ENCODE measurements at regions not wholly inside any gene's neighbourhood (a gene's known extent, or its start where the extent isn't known, plus 50 kb on each side); places are given as distances from the start of the nearest gene placed in this dataset.

DNA sequence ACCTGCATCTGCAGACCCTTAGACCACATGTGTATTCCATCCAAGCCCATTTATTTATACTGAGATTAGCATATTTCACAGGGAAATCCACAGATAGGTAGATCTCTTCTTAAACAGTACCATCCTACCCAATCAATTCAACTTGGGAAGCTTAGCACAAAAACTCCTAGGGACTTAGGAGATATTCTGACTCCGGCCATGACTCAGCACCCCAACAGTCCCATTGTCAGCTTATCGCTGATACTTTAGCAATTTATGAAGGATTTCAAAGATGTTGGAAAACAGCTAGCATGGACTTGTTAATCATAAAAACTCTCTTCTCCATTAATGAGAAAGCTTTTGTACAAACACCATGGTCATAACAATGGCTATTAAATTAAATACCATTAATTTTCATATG is 236.2 kb upstream of the PREP start:
- no peak overlapping the region for H3K4me2 ChIP-seq (ENCODE audit: low read depth, low read length)
- no peaks in the 10 kb centered on the region for H3K4me1 ChIP-seq (ENCODE audit: insufficient read depth, low read length)
- intact Hi-C loops (cut with micrococcal nuclease; ENCODE audit: unreplicated experiment) (no loop called here), in situ Hi-C loops (cut with HindIII; ENCODE audit: extremely low pct_ligation_motif_present, low pct_unique_long_range_greater_than_20kb) (no loop called here)
- ChIA-PET POLR2A (no interaction called here), CTCF (ENCODE audit: low intra/inter-chr PET ratio, low total read pairs) (no interaction called here)
- DNase-seq (ENCODE audit: low spot score) (no peak), FAIRE-seq (no peak), ATAC-seq (no peak)
- WGBS (ENCODE audit: low lambda C conversion rate), result 0% methylated on average over 2 of the region's 2 CpGs
- H3K4me3 ChIP-seq (replicated peaks in 1 of 3; ENCODE audit: insufficient read depth in 1 of 3, low read depth in 2 of 3, low read length in 3 of 3), result no peak overlapping the region
- TF ChIP-seq GABPB1 (CRISPR knock-in tag; IDR thresholded peaks at IDR 0.05) (no peak), GABPA (IDR thresholded peaks at IDR 0.05; ENCODE audit: low read depth, low read length) (no peak), GABPA (CRISPR knock-in tag; IDR thresholded peaks at IDR 0.05; ENCODE audit: low read depth) (no peak), MAFF (IDR thresholded peaks at IDR 0.05; ENCODE audit: low read depth, low read length) (no peak), ZNF564 (CRISPR knock-in tag; IDR thresholded peaks at IDR 0.05) (no peak), STAT5B (CRISPR knock-in tag; IDR thresholded peaks at IDR 0.05) (no peak), ZNF660 (CRISPR knock-in tag; IDR thresholded peaks at IDR 0.05; ENCODE audit: borderline replicate concordance, low read depth) (no peak), MXD4 (CRISPR knock-in tag; IDR thresholded peaks at IDR 0.05) (no peak), MTA3 (CRISPR knock-in tag; IDR thresholded peaks at IDR 0.05) (no peak), ZC3H4 (CRISPR knock-in tag; IDR thresholded peaks at IDR 0.05; ENCODE audit: borderline replicate concordance) (no peak)
- H3K9ac ChIP-seq (ENCODE audit: insufficient read depth, low read depth, low read length), result no peak overlapping the region
- H3K27ac ChIP-seq (ENCODE audit: extremely low read length, insufficient read depth, low read length), result no peak overlapping the region
- no peaks in the 10 kb centered on the region for H3K27me3 ChIP-seq (ENCODE audit: control insufficient read depth in 1 of 2, insufficient read depth in 2 of 2, low read length in 2 of 2)
- H3K36me3 ChIP-seq (replicated peaks in 1 of 2; ENCODE audit: control insufficient read depth in 1 of 2, insufficient read depth in 2 of 2, low read length in 2 of 2), result no peaks in the 10 kb centered on the region
- H2AFZ ChIP-seq (ENCODE audit: low read length), result no peak overlapping the region
- H3K79me2 ChIP-seq (ENCODE audit: insufficient read depth, low read length), result no peaks in the 10 kb centered on the region
- H4K20me1 ChIP-seq (ENCODE audit: insufficient read depth, low read length), result no peaks in the 10 kb centered on the region
- BruUV-seq (replicated peaks), result no TSS peak
- H3K9me3 ChIP-seq (ENCODE audit: low read length), result no peaks in the 10 kb centered on the region

DNA sequence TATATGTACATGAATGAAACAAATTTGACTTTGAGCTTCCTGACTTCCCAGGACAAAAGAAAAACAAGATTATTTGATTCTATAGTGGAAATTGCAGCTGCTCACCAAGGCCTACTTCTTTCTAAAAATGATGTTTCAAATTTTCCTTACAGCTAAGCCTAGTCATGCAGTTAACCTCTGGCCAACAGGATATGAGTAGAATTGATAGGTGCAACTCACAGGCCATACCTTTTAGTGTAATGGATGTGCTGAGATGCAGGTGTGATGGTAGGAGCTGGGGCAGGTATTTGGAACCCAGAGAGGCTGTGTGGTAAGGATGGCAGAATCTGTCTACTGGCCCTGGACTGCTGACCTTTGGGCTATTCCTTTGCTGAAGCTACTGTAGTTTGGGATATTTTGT is 230.9 kb upstream of the PREP start:
- POLR2A ChIA-PET, result no interaction called here

More for the DNA sequence above, 230.9 kb upstream of the PREP start:
- Histone ChIP-seq H3K79me2 (ENCODE audit: insufficient read depth, low read length) (no peaks in the 10 kb centered on the region), H3K4me3 (replicated peaks in 1 of 3; ENCODE audit: insufficient read depth in 1 of 3, low read depth in 2 of 3, low read length in 3 of 3) (no peak overlapping the region), H3K4me1 (ENCODE audit: insufficient read depth, low read length) (no peaks in the 10 kb centered on the region), H3K9me3 (ENCODE audit: low read length) (no peaks in the 10 kb centered on the region), H3K4me2 (ENCODE audit: low read depth, low read length) (no peak overlapping the region), H3K27me3 (ENCODE audit: control insufficient read depth in 1 of 2, insufficient read depth in 2 of 2, low read length in 2 of 2) (no peaks in the 10 kb centered on the region; a peak in 1 of 5 replicates), H4K20me1 (ENCODE audit: insufficient read depth, low read length) (no peaks in the 10 kb centered on the region), H3K36me3 (replicated peaks in 1 of 2; ENCODE audit: control insufficient read depth in 1 of 2, insufficient read depth in 2 of 2, low read length in 2 of 2) (no peaks in the 10 kb centered on the region), H2AFZ (ENCODE audit: low read length) (no peak overlapping the region), H3K27ac (ENCODE audit: extremely low read length, insufficient read depth, low read length) (no peak overlapping the region), H3K9ac (ENCODE audit: insufficient read depth, low read depth, low read length) (no peak overlapping the region)
- DNase-seq (ENCODE audit: low spot score) (no peak), FAIRE-seq (no peak), ATAC-seq (no peak)
- no TSS peak for BruUV-seq (replicated peaks)
- intact Hi-C loops (cut with micrococcal nuclease; ENCODE audit: unreplicated experiment) (no loop called here), in situ Hi-C loops (cut with HindIII; ENCODE audit: extremely low pct_ligation_motif_present, low pct_unique_long_range_greater_than_20kb) (no loop called here)
- TF ChIP-seq, protein P1, sequence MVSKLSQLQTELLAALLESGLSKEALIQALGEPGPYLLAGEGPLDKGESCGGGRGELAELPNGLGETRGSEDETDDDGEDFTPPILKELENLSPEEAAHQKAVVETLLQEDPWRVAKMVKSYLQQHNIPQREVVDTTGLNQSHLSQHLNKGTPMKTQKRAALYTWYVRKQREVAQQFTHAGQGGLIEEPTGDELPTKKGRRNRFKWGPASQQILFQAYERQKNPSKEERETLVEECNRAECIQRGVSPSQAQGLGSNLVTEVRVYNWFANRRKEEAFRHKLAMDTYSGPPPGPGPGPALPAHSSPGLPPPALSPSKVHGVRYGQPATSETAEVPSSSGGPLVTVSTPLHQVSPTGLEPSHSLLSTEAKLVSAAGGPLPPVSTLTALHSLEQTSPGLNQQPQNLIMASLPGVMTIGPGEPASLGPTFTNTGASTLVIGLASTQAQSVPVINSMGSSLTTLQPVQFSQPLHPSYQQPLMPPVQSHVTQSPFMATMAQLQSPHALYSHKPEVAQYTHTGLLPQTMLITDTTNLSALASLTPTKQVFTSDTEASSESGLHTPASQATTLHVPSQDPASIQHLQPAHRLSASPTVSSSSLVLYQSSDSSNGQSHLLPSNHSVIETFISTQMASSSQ (IDR thresholded peaks at IDR 0.05; ENCODE audit: low read depth), result no peak
- TF ChIP-seq, protein P1 (CRISPR knock-in tag; IDR thresholded peaks at IDR 0.05; ENCODE audit: borderline replicate concordance), result no peak
- TF ChIP-seq ZNF75D (CRISPR knock-in tag; IDR thresholded peaks at IDR 0.05; ENCODE audit: borderline replicate concordance), result no peak
- TF ChIP-seq PCBP1 (IDR thresholded peaks at IDR 0.05; ENCODE audit: borderline replicate concordance, low read depth, low read length), result no peak
- TF ChIP-seq RELA (CRISPR knock-in tag; IDR thresholded peaks at IDR 0.05), result no peak
- CTCF ChIA-PET (ENCODE audit: low intra/inter-chr PET ratio, low total read pairs), result no interaction called here
